Kidney tubule cell (primary cell): ENCODE measurements at regions not wholly inside any gene's neighbourhood (a gene's known extent, or its start where the extent isn't known, plus 50 kb on each side); places are given as distances from the start of the nearest gene placed in this dataset.
A peak's percentile ranks its signal among the peaks of the same experiment; 100 is the strongest.

ENCODE experiments used
- DNase-seq: peaks from one replicate; pipeline ENCODE4 v3.0.0-alpha.2; 2018; ENCODE audit warnings: low spot score

DNA sequence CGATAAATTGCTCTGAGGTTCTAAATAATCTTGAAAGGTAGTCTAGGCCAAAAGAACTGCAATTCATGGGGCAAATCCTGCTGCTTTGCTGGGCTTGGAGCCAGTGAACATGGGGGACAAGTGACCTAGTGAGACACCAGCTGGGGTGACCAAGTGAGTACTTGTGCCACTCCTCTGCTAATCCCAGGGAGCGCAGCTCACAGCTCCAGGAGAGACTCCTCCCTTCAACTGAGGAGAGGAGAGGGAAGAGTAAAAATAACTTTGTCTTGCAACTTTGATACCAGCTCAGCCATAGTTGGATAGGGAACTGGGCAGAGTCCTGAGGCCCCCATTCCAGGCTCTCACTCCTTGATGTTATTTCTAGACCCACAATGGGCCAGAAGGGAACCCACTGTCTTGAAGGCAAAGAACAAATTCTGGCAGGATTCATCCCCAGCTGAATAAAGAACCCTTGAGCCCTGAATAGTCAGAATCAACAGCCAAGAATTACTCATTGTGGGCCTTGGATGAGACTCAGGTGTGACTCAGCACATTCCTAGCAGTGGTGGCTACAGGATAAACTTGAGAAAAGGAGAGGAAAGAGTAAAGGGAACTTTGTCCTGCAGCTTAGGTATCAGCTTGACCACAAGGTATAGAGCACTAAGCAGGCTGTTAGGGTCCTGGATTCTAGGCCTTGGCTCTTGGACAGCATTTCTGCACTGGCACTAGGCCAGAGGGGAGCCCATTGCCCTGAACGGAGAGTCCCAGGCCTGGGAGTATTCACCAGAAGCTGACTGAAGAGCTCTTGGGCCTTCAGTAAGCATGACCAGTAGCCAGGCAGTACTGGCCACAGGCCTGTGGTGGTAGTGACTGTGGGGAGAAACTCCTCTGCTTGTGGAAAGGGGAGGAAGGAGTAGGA, 288.3 kb upstream of the CDH18 start:
- DNase-seq = peak; percentile 87

DNA sequence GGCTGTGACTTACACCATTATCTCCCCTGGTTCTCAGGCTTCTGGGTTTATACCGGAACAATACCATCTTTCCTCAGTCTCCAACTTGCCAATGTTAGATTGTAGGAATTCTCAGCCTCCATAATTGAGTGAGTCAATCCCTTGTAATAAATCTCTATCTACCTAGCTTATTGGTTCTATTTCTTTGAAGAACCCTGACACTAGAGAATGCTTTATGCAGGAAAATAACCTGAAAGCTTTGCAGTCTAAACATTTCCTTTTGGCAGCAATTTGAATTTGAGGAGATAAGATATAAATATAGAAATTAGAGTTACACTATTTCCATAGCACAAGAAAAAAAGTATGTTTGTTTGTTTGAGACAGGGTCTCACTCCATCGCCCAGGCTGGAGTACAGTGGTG, 278.1 kb upstream of the CDH18 start:
- DNase-seq = no peak

DNA sequence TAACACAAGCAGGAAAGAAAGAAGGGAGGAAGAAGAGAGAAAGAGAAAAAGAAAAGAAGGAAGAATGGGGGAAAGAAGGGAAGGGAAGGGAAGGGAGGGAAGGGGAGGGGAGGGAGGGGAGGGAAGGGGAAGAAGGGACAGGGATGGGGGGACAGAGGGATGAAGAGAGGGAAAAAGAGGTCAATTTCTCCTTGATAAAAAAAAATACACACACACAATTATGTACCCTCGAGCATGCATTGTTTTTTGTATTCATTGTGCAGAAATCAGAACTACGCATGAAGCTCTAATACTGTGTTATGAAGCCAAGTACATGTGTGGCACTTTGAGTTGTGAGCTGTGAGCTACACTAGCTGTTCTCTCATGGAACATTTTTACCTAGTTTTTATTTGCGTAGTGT, 274.9 kb upstream of the CDH18 start:
- DNase-seq = no peak

DNA sequence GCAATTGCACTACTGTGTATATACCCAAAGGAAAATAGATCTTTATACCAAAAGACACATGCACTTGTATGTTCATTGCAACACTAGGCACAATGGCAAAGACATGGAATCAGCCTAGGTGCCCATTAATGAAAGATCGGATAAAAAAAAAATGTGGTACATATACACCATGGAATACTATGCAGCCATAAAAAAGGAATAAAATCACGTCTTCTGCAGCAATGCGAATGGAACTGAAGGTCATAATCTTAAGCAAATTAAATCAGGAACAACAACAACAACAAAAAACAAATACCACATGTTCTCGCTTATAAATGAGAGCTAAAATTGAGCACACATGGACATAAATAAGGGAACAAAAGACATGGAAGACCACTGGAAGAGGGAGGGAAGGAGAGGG, 266.7 kb upstream of the CDH18 start:
- DNase-seq = no peak

DNA sequence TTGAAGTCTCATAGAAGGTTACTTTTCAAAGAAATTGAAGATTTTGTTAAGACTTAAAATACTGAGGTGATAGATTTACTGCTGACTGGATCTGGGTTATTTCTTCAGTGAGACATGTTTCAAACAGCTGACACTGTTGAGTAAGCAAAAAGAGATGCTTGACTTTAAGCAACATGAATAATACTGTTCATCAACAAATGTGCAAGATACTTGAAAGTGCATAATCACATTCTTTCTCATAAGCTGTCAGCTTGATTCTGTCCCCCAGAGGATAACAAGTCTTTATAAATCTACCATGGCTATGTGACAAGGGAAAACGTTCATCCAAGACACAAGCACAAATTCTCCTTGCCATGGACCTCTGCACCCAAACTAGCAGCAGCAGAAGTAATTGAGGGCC, 260.1 kb upstream of the CDH18 start:
- no peak for DNase-seq

DNA sequence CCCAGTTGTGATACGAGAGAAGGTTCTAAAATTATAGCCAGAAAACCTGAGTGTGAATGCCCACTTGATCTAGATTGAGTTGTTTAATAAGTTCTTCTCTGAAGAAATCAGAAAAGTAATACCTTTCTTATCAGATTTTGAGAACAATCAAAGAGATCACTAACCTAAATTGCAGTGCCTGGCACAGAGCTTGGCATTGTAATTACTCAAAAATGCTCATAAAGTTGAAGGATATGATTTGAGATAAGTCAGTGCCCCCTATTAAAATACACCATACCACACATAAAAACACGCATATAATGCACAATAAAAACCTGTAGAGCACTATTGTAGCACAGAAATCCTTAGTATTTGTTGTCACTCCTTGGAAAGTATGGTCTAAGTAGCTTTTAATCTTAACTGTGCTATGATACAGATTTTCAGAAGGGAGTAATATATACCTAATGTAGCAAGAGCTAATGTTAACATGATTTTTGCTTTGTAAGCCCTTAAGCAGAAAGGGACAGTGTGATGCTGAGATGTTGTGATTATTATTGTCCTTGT, 257.5 kb upstream of the CDH18 start:
- DNase-seq = no peak

DNA sequence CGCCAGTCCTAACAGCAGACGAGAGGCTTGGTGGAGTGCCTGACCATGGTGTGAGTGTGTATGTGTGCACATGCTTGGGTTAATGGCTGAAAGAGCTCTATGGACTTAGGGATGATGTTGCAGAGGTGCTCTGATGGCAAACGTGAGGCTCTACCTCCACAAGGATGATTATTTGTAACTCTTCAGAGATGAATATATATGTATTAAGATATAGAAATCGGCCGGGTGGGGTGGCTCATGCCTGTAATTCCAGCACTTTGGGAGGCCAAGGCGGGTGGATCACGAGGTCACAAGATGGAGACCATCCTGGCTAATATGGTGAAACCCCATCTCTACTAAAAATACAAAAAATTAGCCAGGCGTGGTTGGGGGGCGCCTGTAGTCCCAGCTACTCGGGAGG, 253.4 kb upstream of the CDH18 start:
- no peak for DNase-seq

DNA sequence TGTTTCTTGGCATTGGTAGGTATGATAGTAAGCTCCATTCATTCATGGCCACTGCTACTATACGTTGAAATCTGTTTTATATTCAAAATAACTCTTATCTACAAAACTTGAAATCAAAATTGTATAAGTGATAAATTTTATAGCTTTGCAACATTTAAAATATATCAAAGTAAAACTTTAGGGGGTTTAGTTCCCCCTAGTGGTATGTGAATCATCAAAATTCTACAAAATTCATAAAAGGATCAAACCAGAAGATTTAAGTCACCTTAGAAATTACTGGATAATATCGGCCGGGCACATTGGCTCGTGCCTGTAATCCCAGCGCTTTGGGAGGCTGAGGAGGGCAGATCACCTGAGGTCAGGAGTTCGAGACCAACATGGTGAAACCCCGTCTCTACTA, 243.0 kb upstream of the CDH18 start:
- no peak for DNase-seq

DNA sequence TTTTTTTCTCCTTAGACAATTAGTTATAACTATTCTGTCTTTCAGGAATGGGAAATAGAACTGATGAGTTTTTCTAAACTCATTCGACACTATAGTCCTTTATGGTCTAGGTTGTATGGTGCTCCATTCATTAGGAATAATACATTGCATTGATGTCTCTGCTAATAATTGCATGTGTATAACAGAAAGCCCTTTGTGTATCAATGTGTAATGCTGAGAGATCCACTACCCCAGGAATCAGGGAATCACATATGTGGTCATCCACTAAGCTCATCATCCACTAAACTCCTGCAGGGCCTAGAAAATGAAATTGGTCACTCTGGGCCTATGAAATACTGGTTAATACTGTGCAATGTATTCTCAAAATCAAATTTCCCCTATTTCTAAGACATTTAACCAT, 242.0 kb upstream of the CDH18 start:
- DNase-seq = no peak

DNA sequence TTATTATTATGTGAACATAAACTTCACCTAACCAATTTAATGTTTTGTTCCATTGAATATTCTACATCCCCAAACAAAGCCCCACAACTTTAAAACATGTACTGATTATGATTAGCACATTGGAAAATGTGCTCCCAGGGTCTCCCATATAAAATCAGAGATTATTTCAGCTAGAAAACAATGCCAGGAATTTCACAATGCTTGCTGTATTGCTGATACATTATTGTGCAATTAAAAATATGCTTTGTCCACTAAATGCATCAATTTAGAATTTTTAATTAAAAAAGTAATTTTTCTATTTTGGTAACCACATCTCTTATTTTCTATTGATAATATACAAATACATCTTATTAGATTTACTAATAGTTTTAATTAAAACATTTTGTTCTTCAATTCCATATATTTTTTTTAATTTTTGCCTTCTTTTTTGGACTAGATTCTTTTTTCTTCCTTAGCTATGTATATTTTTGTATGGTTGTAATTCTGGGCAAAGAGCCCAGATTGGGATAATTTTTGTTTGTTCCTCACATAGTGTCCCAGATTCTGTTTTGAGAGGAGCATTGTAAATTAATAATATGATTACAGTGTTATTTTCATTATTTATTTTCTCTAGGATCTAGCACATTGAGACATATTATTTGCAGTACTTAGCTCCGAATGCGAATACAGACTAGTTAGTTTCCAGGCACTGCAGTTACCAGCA, 241.5 kb upstream of the CDH18 start:
- DNase-seq = no peak

DNA sequence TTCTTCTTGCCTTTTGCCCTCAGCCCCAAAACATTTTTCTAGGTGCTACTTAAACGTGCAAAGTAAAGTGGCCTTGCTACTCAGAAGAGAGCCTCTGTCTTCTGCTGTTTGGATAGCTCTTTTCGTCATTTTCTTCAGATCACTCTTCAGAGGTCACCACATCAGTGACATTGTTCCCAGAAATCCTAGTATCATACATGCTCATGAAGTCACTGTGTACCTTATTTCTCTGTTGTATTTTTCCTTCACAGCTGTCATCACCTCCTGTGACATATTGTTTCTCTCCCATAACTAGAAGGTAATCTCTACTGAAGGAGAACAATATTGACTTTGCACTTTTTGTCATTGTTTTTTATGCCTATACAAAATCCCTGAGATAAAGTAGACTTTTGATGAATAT, 237.0 kb upstream of the CDH18 start:
- DNase-seq = no peak

DNA sequence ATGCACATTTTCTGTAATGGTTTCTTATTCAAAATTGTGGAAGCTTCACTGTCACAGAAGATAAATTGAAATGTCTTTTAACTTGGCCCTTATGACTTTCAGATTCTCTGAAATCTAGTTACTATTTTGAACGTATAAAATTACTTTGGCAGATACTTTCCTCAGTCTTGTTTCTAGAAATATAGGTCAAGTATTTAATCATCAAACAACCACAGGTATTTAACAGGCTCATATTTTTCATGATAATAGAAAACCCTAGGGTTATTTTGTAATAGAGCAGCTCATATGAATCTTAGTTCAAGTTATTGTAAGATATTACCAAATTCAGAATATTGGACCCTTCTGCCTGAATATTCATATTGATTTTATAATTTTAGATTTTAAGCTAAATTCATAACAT, 236.0 kb upstream of the CDH18 start:
- DNase-seq = no peak

DNA sequence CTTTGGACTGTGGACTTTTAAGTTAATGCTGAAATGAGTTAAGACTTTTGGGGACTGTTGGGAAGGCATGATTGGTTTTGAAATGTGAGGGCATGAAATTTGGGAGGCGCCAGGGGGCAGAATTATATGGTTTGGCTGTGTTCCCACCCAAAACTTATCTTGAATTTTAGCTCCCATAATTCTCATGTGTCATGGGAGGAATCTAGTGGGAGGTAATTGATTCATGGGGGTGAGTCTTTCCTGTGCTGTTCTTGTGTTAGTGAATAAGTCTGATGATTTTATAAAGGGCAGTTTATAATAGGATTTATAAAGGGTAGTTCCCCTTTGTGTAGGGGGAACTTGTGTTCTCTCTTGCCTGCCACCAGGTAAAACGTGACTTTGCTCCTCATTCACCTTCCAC, 235.5 kb upstream of the CDH18 start:
- DNase-seq = no peak

DNA sequence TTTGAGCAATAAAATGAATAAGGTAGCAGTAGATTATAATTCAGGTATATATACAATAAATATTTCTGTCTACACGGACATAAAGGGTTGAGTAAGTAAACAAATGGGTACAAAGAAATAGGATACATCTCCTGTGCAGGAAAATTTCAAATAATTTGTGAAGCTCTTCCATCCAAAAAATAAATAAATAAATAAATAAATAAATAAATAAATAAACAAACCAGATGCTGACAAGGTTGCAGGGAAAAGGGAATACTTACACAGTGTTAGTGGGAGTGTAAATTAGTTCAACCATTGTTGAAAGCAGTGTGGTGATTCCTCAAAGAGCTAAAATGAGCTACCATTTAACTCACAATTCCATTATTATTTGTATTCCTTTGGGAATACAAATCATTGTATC, 227.3 kb upstream of the CDH18 start:
- no peak for DNase-seq

DNA sequence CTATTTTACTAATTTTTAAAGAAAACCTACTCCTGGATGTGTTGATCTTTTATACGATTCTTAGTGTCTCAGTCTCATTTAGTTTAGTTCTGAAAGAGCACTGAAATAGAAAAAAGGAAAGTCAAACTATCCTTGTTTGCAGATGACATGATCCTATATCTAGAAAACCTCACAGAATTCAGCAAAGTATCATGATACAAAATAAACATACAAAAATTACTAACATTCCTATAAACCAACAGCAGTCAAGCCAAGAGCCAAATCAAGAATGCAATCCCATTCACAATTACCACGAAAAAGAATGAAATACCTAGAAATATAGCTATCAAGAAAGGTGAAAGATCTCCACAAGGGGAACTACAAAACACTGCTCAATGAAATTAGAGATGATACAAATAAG, 225.8 kb upstream of the CDH18 start:
- DNase-seq = no peak

DNA sequence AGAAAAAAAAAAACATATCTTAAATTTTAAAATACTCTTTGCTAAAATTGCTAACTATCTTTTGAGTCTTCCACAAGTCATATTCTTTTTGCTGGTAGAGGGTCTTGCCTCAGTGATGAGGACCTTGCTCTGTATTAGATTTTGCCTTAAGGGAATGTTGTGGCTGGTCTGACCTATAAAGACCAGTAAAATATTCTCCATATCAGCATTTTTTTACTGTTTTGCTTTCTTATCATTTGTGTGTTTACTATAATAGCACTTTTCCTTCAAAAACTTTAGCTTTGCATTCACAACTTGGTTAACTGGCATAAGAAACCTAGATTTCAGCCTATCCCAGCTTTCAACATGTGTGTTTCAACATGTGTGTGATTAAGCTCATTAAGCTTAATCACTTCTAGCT, 224.7 kb upstream of the CDH18 start:
- no peak for DNase-seq

DNA sequence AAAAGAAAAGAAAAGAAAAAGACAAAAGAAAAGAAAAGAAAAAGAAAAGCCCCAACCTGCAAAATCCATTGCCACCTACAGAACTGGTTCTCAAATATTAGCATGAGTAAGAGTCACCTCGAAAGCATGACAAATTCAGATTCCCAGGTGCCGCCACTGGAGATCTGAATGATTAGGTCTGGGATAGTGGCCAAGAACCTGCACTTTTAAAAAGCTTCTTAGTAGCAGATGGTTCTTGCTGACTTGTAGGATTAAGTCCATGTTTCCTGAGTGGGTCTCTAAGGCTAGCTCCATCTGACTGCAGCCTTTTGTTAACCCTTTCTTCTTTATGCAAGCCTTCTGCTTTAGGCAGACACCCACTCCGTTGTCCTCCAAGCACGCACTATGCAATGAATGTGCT, 178.5 kb upstream of the CDH18 start:
- no peak for DNase-seq

DNA sequence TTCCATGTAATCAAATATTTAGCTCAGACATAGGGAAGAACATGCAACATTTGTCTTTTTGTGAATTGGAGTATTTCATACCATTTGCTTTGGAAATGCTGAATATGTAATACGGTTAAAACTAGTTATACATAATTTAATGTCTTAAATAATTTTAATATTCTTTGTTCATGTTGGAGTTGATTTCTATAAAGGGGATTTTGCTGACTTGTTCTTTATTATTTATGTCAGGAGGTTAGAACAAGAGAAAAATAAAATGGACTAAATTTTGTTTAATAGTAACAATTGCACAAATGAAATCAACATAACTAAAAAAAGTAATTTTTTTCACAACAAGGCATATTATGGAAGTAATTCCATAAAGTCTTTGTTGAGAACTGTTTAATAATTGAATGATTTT, 170.0 kb upstream of the CDH18 start:
- DNase-seq = no peak

DNA sequence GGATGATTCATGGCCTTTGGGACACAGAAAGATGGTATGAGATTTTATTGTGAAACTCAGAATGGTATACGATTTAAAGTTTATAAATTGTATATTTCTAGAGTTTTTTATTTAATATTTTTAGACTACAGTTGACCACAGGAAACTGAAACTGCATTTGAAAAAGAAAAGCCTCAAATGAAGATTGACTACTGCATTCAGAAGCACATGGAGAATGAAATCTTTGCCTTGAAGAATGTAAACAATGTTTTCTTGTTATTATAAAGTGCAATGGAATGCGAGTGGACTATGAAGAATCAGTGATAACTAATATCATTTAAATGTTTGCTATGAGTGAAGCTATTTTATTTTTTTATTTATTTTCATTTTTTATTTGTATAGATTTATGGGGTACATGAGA, 169.1 kb upstream of the CDH18 start:
- no peak for DNase-seq

DNA sequence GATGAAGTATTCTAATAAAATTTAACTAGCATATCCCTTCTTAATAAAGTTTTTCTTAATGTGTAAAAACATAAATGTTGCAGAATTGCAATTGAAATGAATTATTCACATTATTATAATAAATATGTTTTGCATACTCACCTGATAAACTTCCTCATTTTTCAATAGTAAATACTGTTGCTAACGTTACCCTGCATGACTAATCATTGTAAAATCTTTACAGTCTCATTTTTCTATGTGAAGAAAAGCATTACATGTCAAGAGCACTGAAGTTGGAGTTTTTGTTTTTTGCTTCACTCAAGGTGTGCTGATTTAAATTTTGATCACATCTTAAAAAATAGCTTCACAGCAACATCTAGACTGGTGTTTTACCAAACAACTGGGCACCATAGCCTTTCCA, 157.2 kb upstream of the CDH18 start:
- DNase-seq = no peak

DNA sequence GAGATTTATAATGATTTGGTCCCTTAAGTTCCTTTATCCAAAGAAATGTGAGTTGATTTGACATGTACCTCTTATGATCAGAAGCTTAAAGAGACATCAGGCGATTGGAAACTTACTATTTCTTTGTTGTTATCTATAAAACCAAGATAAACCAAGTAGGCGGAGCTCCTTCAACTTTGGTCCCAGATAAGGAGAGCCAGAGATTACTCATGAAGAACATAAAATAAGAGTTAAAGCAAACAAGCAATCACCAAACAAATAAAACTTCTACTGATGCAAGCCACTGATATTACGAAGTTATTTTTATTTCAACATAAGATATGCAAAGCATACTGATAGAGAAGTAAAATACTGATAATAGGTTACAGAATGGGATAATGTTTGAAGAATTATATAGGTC, 141.5 kb upstream of the CDH18 start:
- no peak for DNase-seq

DNA sequence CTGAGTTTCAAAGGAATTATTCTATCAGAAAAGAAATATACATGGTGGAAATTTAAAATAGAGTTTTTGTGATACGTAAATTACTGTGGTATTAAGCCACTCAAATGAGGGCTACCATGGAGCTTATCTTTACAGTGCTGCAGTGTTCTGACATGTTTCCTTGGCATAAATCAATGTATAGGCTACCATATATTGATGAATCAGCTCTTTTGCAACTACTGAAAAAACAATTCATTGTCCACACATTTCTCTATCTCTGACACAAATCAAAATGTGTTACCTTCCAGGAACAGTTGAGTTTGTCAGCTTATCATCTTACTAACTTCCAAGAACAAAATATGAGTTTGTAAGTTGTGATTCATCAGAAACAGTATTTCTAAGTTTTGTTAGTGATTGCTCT, 140.3 kb upstream of the CDH18 start:
- no peak for DNase-seq

DNA sequence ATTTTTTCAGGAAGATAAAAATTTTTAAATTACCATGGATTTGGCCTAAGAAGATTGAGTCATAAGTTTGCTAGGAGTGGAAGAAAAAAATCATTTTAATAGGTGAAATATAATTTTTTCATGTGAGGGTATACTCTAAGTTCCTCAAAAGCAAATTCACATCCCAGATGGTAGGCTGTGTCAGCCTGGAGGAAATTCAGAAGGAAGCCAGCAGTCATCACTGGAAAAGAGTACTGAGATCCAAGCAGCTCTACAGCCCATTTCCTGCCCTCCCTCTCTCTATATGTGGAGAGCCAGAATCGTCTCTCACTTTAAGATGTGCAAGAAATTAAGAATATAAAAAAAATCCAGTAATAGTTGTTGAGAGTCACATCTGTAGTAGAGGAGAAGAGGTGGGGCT, 126.5 kb upstream of the CDH18 start:
- DNase-seq = no peak

DNA sequence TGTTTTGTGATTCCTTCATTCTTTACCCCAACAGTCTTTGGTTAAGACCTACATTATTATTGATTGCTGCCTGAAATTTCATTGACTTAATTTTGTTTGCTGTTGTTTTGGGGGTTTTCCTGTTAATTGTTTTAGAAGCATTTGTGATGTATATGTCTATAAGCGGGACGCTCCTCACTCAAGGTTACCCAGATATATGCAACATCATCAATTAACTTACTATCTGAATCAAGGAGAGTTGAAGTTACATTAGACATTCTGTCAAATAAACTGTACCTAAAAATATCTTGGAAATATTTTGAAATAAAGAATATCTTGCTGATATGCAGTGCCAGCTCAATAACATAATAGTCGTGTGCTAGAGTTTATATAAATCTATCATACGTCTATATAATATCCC, 125.9 kb upstream of the CDH18 start:
- no peak for DNase-seq
